ENCODE measurements at regions not wholly inside any gene's neighbourhood (a gene's known extent, or its start where the extent isn't known, plus 50 kb on each side); places are given as distances from the start of the nearest gene placed in this dataset.
"Not testable (repeated sequence)": the region's sequence is repeated elsewhere in the genome, so short reads cannot be mapped to it uniquely, and the experiment has no call there.

GRCh38 chr6:81340946-81341345, 411.5 kb downstream of the TENT5A start:
- no peak for DNase-seq (ENCODE audit: low spot score)

- DNase-seq (ENCODE audit: low spot score), result peak; percentile 57
Measured at GRCh38 chr6:81331526-81331925, 421.0 kb downstream of the TENT5A start.

GRCh38 chr6:81328700-81329099, 423.8 kb downstream of the TENT5A start:
- DNase-seq (ENCODE audit: low spot score), result no peak

GRCh38 chr6:81326881-81327561, 425.5 kb downstream of the TENT5A start:
- DNase-seq (ENCODE audit: low spot score), result peak; percentile 40

GRCh38 chr6:81309811-81310210, 442.7 kb downstream of the TENT5A start:
- no peak for DNase-seq (ENCODE audit: low spot score)

GRCh38 chr6:81308577-81309279, 443.8 kb downstream of the TENT5A start:
- DNase-seq (ENCODE audit: low spot score), result no peak

GRCh38 chr6:81307651-81308214, 444.7 kb downstream of the TENT5A start:
- DNase-seq (ENCODE audit: low spot score), result no peak

- DNase-seq (ENCODE audit: low spot score), result no peak
Measured at GRCh38 chr6:81304466-81304865, 448.0 kb downstream of the TENT5A start.

- no peak for DNase-seq (ENCODE audit: low spot score)
Measured at GRCh38 chr6:81300961-81301360, 451.5 kb downstream of the TENT5A start.

GRCh38 chr6:81298751-81299150, 453.7 kb downstream of the TENT5A start:
- no peak for DNase-seq (ENCODE audit: low spot score)

GRCh38 chr6:81295310-81295709, 457.2 kb downstream of the TENT5A start:
- DNase-seq (ENCODE audit: low spot score), result no peak

GRCh38 chr6:81293896-81294295, 458.6 kb downstream of the TENT5A start:
- no peak for DNase-seq (ENCODE audit: low spot score)

- no peak for DNase-seq (ENCODE audit: low spot score)
Measured at GRCh38 chr6:81289229-81289628, 463.3 kb downstream of the TENT5A start.

- peak; percentile 81 for DNase-seq (ENCODE audit: low spot score)
Measured at GRCh38 chr6:81265106-81265505, 487.4 kb downstream of the TENT5A start.

GRCh38 chr6:81263531-81264168, 488.8 kb downstream of the TENT5A start:
- DNase-seq (ENCODE audit: low spot score), result no peak

- no peak for DNase-seq (ENCODE audit: low spot score)
Measured at GRCh38 chr6:81262656-81263055, 489.8 kb downstream of the TENT5A start.

- not testable (repeated sequence) for DNase-seq (ENCODE audit: low spot score)
Measured at GRCh38 chr6:81256223-81256622, 496.3 kb downstream of the TENT5A start.

GRCh38 chr6:81253821-81254220, 498.7 kb downstream of the TENT5A start:
- DNase-seq (ENCODE audit: low spot score), result no peak

- no peak for DNase-seq (ENCODE audit: low spot score)
Measured at GRCh38 chr6:81252231-81252630, 500.2 kb downstream of the TENT5A start.

GRCh38 chr6:81246200-81246599, 506.3 kb downstream of the TENT5A start:
- no peak for DNase-seq (ENCODE audit: low spot score)

- no peak for DNase-seq (ENCODE audit: low spot score)
Measured at GRCh38 chr6:81242624-81243023, 509.9 kb downstream of the TENT5A start.

GRCh38 chr6:81241126-81242041, 511.1 kb downstream of the TENT5A start:
- DNase-seq (ENCODE audit: low spot score), result peak; percentile 34

All from AG20443 (cell line).